GM19238 (cell line): ENCODE measurements at regions not wholly inside any gene's neighbourhood (a gene's known extent, or its start where the extent isn't known, plus 50 kb on each side); places are given as distances from the start of the nearest gene placed in this dataset.
"Not testable (repeated sequence)": the region's sequence is repeated elsewhere in the genome, so short reads cannot be mapped to it uniquely, and the experiment has no call there.

Experiments used
- DNase-seq: peaks from one replicate; pipeline ENCODE4 v3.0.0; 2011; ENCODE audit warnings: low spot score; ENCODE audit not compliant: insufficient read length

DNA sequence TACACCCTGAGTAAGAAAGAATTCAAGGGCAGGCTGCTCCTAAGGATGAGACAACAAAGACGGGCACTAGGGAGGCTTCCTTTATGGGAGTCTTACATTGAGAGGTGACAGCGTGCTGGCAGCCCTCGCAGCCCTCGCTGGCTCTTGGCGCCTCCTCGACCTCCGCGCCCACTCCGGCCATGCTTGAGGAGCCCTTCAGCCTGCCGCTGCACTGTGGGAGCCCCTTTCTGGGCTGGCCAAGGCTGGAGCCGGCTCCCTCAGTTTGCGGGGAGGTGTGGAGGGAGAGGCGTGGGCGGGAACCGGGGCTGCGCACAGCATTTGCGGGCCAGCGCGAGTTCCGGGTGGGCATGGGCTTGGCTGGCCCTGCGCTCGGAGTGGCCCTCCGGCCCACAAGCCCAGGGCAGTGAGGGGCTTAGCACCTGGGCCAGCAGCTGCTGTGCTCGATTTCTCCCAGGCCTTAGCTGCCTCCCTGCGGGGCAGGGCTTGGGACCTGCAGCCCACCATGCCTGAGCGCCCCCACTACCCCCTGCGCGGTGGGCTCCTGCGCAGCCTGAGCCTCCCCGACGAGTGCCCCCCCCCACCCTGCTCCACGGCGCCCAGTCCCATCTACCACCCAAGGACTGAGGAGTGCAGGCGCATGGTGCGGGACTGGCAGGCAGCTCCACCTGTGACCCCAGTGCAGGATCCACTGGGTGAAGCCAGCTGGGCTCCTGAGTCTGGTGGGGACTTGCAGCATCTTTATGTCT lies 75.3 kb downstream of the BARX1 start:
- DNase-seq = not testable (repeated sequence)

- no peak for DNase-seq
These were observed 79.8 kb downstream of the BARX1 start for GRCh38 chr9:93875330-93875729.

DNA sequence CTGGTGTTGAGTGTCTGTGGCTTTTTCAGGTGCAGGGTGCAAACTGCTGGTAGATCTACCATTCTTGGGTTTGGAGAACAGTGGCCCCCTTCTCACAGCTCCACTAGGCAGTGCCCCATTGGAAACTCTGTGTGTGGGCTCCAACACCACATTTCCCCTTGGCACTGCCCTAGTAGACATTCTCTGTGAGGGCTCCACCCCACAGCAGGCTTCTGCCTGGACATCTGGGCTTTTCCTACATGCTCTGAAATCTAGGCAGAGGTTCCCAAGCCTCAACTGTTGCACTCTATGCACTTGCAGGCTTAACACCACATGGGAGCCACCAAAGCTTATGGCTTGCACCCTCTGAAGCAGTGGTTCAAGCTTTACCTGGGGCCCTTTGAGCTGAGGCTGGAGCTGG lies 80.9 kb downstream of the BARX1 start:
- no peak for DNase-seq

DNA sequence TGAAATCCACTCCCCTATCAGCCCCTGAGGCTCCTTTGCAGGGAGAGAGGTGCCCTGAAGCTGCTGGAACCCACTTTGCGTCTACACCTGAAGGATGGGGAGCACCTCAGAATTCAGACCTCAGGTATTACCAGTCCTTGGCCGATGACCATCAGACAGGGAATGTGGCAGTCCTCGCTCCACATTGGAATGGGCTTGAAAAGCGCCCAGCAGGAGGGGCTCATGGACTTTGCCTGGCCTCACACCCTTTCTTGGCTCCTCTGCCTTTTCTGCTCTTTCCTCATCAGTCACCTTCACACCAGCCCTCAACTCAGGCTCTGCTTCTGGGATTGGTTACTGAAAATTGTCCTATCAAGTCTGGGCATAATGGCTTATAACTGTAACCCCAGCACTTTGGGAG lies 83.9 kb downstream of the BARX1 start:
- DNase-seq = no peak

DNA sequence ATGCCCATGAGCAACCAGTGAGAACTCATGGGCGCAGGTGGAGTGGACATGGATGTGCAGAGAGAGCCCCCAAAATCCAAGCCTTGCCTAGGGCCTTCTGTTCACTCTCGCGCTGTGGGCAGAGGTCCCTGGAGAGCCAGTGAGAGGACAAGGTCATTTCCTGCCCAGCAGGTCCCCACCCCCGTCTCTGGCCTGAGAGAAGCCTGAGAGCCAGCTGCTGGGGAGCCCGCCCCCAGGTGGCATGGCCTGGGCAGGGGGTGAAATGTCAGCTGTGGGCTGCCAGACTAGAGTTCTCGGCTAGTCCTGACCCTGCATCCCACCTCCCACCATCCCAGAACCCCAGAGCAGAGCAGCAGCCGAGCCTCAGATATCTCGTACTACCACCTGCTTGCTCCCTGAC lies 85.3 kb downstream of the BARX1 start:
- no peak for DNase-seq

GRCh38 chr9:93869088-93869487 lies 86.1 kb downstream of the BARX1 start:
- no peak for DNase-seq

DNA sequence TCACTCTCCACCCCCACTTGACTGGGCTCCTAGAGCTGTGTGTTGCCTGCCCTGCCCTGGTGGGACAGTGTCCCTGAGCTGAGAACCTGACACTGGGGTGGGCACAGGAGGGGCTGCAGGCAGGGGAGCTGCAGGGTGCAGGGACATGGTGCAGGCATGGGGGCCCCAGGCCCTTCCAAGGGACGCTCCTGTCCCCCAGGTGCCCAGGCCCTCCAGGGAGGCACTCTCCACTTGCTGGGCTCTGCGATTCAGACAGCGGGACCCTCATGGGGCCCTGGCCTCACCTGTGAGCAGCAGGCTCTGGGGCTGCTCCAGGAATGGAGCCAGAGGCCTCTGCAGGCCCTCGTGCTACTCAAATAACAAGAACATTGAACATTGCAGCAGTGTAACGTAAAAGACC lies 89.4 kb downstream of the BARX1 start:
- DNase-seq = no peak

- no peak for DNase-seq
These were observed 89.9 kb downstream of the BARX1 start for GRCh38 chr9:93865245-93865644.

DNA sequence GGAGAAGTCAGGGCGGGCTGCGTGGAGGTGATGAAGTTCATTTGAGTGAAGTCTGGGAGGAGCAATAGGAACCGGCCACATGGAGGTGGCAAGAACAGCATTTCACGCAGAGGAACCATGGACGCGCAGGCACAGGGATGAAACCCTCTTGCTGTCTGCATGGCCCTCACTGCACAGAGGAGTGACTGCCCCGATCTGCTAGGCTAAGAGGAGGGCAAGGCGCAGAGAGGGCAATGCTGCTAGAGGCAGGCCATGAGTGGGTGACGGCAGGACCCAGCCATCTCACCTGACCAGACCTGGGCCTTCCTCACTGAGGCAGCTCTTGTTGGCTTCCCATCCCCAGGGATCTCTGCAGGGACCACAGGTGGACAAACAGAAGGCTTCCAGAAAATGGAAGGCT lies 90.3 kb downstream of the BARX1 start:
- no peak for DNase-seq

DNA sequence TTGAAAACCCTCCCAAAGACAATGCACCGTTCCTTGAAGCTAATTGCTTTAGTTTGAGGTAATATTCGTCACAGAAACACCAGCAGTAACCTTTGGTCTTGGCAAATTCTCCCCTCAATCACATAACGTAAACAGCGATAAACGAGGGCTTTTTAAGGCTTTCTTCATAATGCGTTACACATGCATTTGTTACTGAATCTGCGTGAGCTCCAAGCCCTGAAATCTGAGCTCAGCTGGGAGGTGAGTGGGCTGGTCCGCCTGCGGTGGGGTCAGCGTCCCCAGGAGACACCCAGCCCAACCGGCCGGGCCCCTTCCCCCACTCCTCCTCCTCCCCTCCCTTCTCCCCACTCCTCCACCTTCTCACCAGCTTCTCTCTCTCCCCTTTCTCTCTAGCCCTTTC lies 91.1 kb downstream of the BARX1 start:
- DNase-seq = no peak

DNA sequence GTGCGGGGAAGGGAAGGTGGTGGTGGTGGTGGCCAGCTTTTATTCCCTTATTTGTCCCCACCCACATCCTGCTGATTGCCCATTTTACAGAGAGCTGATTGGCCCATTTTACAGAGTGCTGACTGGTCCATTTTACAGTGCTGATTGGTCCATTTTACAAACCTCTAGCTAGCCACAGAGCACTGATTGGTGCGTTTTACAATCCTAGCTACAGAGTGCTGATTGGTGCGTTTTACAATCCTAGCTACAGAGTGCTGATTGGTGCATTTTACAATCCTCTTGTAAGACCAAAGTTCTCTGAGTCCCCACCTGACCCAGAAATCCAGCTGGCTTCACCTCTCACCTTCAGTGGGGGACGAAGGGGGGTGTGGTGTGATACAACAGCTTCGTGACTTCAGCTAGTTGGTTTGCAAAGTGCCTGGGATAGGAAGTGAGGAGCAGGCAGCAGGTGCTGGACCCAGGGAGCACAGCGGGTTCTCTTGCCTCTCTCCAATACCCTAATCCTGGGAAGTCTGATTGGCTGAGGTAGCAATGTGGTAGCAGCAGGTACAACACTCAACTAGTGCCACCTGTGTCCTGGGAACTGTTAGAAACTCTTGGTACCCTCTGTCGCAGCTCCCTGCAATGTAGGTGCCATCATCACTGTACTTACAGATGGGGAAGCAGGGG lies 92.1 kb downstream of the BARX1 start:
- no peak for DNase-seq

GRCh38 chr9:93861736-93862358 lies 93.3 kb downstream of the BARX1 start:
- DNase-seq = no peak

GRCh38 chr9:93860694-93861658 lies 94.2 kb downstream of the BARX1 start:
- DNase-seq = no peak

DNA sequence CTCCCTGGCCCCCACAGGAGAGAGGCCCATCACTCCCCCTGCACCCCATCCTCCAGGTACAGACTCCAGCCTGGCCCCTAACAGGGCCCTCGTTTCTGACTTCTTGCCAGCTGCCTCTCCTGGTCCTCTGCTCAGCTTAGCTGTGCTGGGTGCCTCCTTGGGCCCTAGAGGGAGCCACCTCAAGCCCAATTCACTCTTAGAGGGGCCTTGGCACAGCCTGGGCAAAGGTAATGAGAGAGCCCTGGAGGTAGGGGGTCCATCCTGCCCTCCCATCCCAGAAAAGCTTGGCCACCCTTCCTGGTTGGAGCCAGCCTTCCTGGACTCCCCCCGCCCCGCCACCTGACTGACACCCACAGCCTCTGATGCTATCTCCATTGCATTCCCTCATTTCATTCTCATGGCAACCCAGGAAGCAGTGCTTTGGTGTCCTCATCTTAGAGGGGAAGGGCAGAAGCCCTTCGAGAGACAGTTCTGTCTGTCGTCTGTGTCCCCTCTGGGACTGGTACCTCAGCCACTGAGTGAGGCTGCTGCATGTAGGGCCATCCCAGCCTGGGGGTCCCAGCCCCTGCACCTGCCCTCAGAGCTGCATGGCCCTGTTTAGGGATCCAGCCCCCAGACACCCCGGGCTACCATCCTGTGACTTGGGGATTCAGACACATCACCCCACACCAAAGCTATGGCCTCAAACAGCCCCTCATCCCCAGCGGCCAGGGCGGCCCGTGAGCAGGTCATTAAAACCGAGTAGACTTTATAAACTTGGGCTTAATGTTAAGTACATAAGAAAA lies 95.5 kb downstream of the BARX1 start:
- DNase-seq = no peak

- DNase-seq = no peak
These were observed 97.6 kb downstream of the BARX1 start for GRCh38 chr9:93857528-93857927.

DNA sequence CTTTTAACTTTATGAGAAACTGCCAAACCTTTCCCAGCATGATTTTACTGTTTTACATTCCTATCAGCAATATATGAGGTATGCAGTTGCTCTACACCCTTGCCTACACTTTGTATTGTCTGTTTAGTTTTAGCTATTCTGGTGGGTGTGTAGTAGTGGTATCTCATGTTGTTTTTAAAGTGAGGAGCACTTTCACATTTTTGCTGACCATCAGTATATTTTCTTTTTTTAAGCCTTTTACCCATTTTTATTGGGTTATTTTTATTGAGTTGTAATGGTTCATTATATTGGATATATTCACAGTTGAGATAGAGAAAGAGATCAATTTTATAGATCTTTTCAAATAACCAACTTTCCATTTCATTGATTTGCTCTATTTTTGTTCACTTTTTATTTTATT lies 102.4 kb downstream of the BARX1 start:
- DNase-seq = no peak

GRCh38 chr9:93846349-93846748 lies 108.8 kb downstream of the BARX1 start:
- no peak for DNase-seq

DNA sequence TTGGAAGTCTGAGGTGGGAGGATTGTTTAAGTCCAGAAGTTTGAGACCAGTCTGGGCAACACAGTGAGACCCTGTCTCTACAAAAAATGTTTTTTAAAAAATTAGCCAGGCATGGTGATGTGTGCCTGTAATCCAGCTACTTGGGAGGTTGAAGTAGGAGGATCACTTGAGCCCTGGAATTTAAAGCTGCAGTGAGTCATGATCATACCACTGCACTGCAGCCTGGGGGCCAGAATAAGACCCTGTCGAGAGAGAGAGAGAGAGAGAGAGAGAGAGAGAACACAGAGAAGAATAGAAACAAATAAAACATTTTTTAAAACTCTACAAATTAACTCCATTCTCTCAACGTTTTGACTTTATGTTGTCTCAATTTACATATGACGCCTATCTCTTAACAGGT lies 111.8 kb downstream of the BARX1 start:
- DNase-seq = no peak

DNA sequence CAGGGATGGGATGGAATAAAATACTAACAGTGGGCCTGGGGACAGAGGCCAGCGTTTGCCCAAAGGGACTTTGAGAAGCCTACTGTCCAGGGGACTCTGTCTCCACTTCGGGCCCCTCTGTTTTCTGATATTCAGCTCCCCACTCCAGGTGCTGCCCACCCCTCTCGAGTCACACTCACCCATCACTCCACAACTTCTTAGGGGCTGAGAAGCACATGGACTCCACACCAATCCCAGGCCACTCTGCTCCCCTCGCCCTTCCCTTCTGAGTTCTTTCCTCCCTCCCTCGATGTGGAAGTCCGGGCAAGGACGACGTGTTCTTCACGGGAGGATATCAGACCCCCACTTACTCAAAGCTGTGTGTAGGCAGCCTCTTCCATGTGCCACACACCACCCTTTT lies 124.5 kb downstream of the BARX1 start:
- no peak for DNase-seq

DNA sequence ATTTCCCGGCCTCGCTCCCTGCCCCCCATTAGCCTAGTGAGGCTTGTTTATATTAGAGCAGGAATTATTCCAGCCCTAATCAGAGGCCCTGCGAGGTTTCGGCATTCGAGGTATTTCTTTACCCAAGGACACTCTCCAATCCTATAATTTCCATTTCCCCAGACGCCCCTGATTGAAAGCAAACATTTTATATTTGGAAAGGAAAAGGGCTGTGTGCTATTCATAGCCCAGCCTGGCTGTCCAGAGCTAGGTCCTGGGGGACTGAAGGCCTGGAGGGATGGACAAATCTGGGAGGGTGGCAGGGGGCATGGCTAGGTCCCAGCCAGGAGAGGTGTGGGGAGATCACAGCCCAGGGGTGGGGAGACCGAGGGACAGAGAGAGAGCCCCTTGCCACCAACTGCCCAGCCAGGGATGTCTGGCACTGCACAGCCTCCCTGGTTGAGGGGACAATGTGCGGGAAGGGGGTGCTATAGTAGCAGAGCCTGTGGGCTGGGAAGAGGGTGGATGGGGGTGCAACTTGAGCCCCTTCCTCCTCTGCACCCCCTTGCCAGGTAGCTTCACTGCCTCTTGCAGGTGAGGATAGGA lies 125.1 kb downstream of the BARX1 start:
- no peak for DNase-seq
